ENCODE measurements at regions not wholly inside any gene's neighbourhood (a gene's known extent, or its start where the extent isn't known, plus 50 kb on each side); places are given as distances from the start of the nearest gene placed in this dataset.

- intact Hi-C loops (cut with micrococcal nuclease) = no loop called here
- H3K27ac Mint-ChIP-seq = no peak overlapping the region
- no peaks in the 10 kb centered on the region for H3K9me3 Mint-ChIP-seq
- ChIA-PET POLR2A (no interaction called here), CTCF (no interaction called here)
- DNase-seq (no peak), ATAC-seq (ENCODE audit: low read depth) (no peak)
- H3K4me1 Mint-ChIP-seq = peaks cover 11% of the 10 kb centered on the region
- H3K4me3 Mint-ChIP-seq = no peak overlapping the region
- H3K36me3 Mint-ChIP-seq (ENCODE audit: low read depth) = no peaks in the 10 kb centered on the region
- TF ChIP-seq CTCF (IDR thresholded peaks at IDR 0.05) = no peak
- H3K27me3 Mint-ChIP-seq = no peaks in the 10 kb centered on the region
These were observed 108.3 kb downstream of the HNRNPLL start for GRCh38 chr2:38494394-38494793.

- ChIA-PET CTCF (no interaction called here), POLR2A (no interaction called here)
- intact Hi-C loops (cut with micrococcal nuclease) = no loop called here
- H3K4me3 Mint-ChIP-seq = no peak overlapping the region
- ATAC-seq (ENCODE audit: low read depth) (no peak), DNase-seq (no peak)
- no peaks in the 10 kb centered on the region for H3K9me3 Mint-ChIP-seq
- H3K36me3 Mint-ChIP-seq (ENCODE audit: low read depth) = no peaks in the 10 kb centered on the region
- no peaks in the 10 kb centered on the region for H3K27me3 Mint-ChIP-seq
- no peaks in the 10 kb centered on the region for H3K4me1 Mint-ChIP-seq
- no peak for TF ChIP-seq CTCF (IDR thresholded peaks at IDR 0.05)
- H3K27ac Mint-ChIP-seq = no peak overlapping the region
These were observed 110.6 kb downstream of the HNRNPLL start for GRCh38 chr2:38492042-38492615.

GRCh38 chr2:38491436-38491835, 111.3 kb downstream of the HNRNPLL start:
- no peaks in the 10 kb centered on the region for H3K36me3 Mint-ChIP-seq (ENCODE audit: low read depth)
- no peak overlapping the region for H3K4me3 Mint-ChIP-seq
- H3K4me1 Mint-ChIP-seq = no peaks in the 10 kb centered on the region
- H3K27ac Mint-ChIP-seq = no peak overlapping the region
- DNase-seq (no peak), ATAC-seq (ENCODE audit: low read depth) (no peak)
- TF ChIP-seq CTCF (IDR thresholded peaks at IDR 0.05) = no peak
- no peaks in the 10 kb centered on the region for H3K27me3 Mint-ChIP-seq
- CTCF ChIA-PET = no interaction called here
- intact Hi-C loops (cut with micrococcal nuclease) = no loop called here
- no peaks in the 10 kb centered on the region for H3K9me3 Mint-ChIP-seq
- POLR2A ChIA-PET = no interaction called here

GRCh38 chr2:38489846-38490245, 112.8 kb upstream of the ATL2 start:
- ChIA-PET POLR2A (no interaction called here), CTCF (no interaction called here)
- no peak for ATAC-seq (ENCODE audit: low read depth)
- H3K27me3 Mint-ChIP-seq = no peaks in the 10 kb centered on the region
- TF ChIP-seq CTCF (IDR thresholded peaks at IDR 0.05) = no peak
- intact Hi-C loops (cut with micrococcal nuclease) = no loop called here
- DNase-seq = no peak
- H3K36me3 Mint-ChIP-seq (ENCODE audit: low read depth) = no peaks in the 10 kb centered on the region
- H3K9me3 Mint-ChIP-seq = no peaks in the 10 kb centered on the region
- H3K27ac Mint-ChIP-seq = no peak overlapping the region
- no peak overlapping the region for H3K4me3 Mint-ChIP-seq
- no peaks in the 10 kb centered on the region for H3K4me1 Mint-ChIP-seq

- Mint-ChIP-seq H3K27me3 (no peaks in the 10 kb centered on the region), H3K4me3 (no peak overlapping the region), H3K4me1 (no peaks in the 10 kb centered on the region), H3K27ac (no peak overlapping the region), H3K36me3 (ENCODE audit: low read depth) (no peaks in the 10 kb centered on the region), H3K9me3 (no peaks in the 10 kb centered on the region)
- no peak for ATAC-seq (ENCODE audit: low read depth)
- ChIA-PET POLR2A (no interaction called here), CTCF (no interaction called here)
- no peak for TF ChIP-seq CTCF (IDR thresholded peaks at IDR 0.05)
- intact Hi-C loops (cut with micrococcal nuclease) = no loop called here
- no peak for DNase-seq
These were observed 110.8 kb upstream of the ATL2 start for GRCh38 chr2:38487852-38488251.

Data from activated B cell treated with CpG ODN at 0.5 μM for 24 hours (primary cell).